Calu3 (cell line): ENCODE measurements at regions not wholly inside any gene's neighbourhood (a gene's known extent, or its start where the extent isn't known, plus 50 kb on each side); places are given as distances from the start of the nearest gene placed in this dataset.

Source experiments
- BruUV-seq: library from RNA; stranded (reverse); fragments of 400-500 nt; replicated peaks from 2 replicates; lab custom pipeline; 2021; lab: Mats Ljungman, UMichigan
- CTCF ChIA-PET: fragments of 300-600 bp; sonication (Branson Sonifier 250); formaldehyde crosslinking; loops from one replicate; lab custom pipeline; 2022; ENCODE audit warnings: antibody characterized with exemption; lab: Charles Lee
- DNase-seq: peaks from one replicate; pipeline ENCODE4 v3.0.0; 2022
- H3K27ac Mint-ChIP-seq: one replicate; pipeline ENCODE4 v1.8.0; 2022; ENCODE audit warnings: mixed read lengths; ENCODE audit not compliant: unreplicated experiment
- H3K27me3 Mint-ChIP-seq: one replicate; pipeline ENCODE4 v1.8.0; 2022; ENCODE audit warnings: mixed read lengths; ENCODE audit not compliant: unreplicated experiment
- H3K36me3 Mint-ChIP-seq: one replicate; pipeline ENCODE4 v1.8.0; 2022; ENCODE audit warnings: mild to moderate bottlenecking, moderate library complexity, mixed read lengths; ENCODE audit not compliant: insufficient read depth, unreplicated experiment
- H3K4me1 Mint-ChIP-seq: one replicate; pipeline ENCODE4 v1.8.0; 2022; ENCODE audit warnings: mild to moderate bottlenecking, low read depth, mixed read lengths; ENCODE audit not compliant: unreplicated experiment
- H3K4me3 Mint-ChIP-seq: one replicate; pipeline ENCODE4 v1.8.0; 2022; ENCODE audit warnings: mild to moderate bottlenecking, low read depth, moderate library complexity, mixed read lengths; ENCODE audit not compliant: unreplicated experiment
- H3K9me3 Mint-ChIP-seq: one replicate; pipeline ENCODE4 v1.8.0; 2022; ENCODE audit warnings: low read depth, mixed read lengths; ENCODE audit not compliant: unreplicated experiment
- intact Hi-C: fragments of 100-400 bp; cut with micrococcal nuclease; formaldehyde crosslinking; loops from one replicate; pipeline ENCODE4 v1.10.0; 2022; ENCODE audit not compliant: unreplicated experiment
- TF ChIP-seq, protein P1 (sequence below): fragments of 200-600 bp; IDR thresholded peaks from one replicate; pipeline ENCODE4 v1.8.0; 2022; ENCODE audit warnings: antibody characterized with exemption; ENCODE audit not compliant: unreplicated experiment

DNA sequence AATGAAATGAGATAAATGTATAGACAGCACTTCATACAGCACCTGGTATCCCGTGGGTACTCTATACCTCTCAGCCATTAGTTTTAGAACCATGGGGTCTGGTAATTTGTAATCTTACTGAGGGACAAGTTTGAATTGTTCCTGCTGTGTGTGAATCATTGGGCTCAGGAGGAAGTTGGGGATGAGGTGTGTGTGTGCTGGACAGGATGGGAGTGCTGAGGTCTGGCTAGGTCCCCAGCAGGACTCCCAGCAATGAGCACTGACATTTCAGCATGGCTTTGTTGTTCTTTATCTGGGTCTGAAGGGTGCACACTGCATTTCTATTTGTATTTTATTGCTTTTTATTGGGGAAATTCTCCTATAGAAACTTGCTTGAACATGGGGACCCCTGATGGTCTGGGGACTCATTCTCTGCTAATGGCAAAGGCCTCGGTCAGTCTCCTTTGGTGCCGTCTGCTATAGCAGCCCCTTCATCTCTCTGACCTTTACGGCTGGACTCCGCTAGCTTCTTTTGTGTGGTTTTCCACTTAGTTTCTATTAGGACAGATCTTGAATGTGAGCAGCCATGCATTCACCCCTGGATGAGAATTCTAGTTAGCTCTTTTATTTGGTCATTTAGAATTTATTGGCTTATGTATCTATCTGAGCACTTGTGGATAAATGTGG lies 98.1 kb downstream of the SREK1 start:
- Mint-ChIP-seq H3K27ac (no peak overlapping the region), H3K4me3 (no peak overlapping the region), H3K4me1 (no peaks in the 10 kb centered on the region), H3K9me3 (no peaks in the 10 kb centered on the region), H3K36me3 (no peaks in the 10 kb centered on the region), H3K27me3 (peaks cover 9% of the 10 kb centered on the region)
- BruUV-seq, result no TSS peak
- intact Hi-C loops, result no loop called here
- TF ChIP-seq, protein P1, sequence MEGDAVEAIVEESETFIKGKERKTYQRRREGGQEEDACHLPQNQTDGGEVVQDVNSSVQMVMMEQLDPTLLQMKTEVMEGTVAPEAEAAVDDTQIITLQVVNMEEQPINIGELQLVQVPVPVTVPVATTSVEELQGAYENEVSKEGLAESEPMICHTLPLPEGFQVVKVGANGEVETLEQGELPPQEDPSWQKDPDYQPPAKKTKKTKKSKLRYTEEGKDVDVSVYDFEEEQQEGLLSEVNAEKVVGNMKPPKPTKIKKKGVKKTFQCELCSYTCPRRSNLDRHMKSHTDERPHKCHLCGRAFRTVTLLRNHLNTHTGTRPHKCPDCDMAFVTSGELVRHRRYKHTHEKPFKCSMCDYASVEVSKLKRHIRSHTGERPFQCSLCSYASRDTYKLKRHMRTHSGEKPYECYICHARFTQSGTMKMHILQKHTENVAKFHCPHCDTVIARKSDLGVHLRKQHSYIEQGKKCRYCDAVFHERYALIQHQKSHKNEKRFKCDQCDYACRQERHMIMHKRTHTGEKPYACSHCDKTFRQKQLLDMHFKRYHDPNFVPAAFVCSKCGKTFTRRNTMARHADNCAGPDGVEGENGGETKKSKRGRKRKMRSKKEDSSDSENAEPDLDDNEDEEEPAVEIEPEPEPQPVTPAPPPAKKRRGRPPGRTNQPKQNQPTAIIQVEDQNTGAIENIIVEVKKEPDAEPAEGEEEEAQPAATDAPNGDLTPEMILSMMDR, result no peak
- no peak for DNase-seq
- CTCF ChIA-PET, result no interaction called here

DNA sequence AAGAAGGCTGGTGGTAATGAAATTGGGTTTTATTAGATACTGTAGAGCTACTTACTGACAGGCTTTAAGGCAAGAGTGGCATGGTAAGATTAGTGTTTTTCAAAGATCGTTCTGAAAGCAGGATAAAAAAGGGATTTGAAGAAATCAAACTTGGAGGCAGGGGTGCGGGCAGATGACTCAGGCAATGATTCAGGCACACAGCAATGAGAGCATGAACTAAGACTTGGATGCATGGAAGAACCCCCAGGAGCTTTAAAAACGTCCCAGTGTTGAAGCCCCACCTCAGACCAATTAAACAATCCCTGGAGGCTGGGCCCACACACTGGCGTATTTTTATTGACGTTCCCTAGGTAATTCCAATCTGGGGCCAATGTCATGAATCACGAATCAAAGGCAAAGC lies 102.5 kb downstream of the SREK1 start:
- H3K27me3 Mint-ChIP-seq, result no peaks in the 10 kb centered on the region
- H3K27ac Mint-ChIP-seq, result no peak overlapping the region
- intact Hi-C loops, result no loop called here
- no TSS peak for BruUV-seq
- CTCF ChIA-PET, result no interaction called here
- H3K36me3 Mint-ChIP-seq, result no peaks in the 10 kb centered on the region
- no peak overlapping the region for H3K4me3 Mint-ChIP-seq
- H3K4me1 Mint-ChIP-seq, result no peaks in the 10 kb centered on the region
- no peak for DNase-seq
- TF ChIP-seq, protein P1, result no peak
- no peaks in the 10 kb centered on the region for H3K9me3 Mint-ChIP-seq

DNA sequence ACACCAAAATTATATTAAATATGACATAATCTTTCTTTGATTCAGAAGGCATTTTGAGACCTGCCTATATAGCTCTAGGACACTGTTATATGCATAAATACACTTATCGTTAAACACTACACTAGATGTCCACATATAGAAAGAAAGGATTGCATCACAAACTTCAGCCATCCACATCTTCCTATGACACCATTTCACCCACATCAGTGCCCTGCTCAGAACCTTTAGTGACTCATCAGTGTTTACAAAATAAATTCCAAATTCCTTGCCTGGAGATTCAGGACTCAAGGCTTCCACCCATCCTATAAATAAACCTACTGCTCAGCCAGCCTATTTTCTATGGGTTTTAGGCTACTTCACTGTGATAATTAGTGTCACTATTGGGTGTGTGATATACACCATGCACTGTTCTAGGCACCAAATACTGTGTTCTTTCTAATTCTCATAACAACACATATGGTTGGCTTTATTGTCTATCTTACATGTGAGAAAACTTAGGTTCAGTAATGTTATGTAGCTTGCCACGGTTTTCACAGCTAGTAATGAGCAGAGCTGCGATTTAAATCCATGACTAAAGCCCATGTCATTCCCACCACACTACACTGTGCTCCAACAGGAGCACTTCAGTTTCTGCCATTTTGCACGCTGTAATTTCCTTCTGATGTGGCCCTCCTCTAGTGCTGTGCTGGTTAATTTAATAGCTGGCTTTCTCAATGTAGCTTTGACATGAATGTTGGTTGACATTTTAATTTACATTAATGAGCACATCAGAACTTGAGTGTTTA lies 103.3 kb downstream of the SREK1 start:
- no peaks in the 10 kb centered on the region for H3K9me3 Mint-ChIP-seq

DNA sequence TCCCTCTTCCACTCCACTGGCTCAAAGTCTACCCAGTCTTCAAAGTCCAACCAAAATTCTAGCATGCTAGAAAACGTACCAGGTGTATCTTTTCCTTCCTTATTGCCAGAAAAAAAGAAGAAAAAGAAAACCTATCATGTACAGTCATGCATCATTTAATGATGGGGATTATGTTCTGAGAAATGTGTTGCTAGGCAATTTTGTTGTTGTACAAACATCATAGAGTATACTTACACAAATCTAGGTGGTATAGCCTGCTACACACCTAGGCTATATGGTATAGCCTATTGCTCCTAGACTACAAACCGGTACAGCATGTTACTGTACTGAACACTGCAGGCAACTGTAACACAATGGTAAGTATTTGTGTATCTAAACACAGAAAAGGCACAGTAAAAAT lies 104.8 kb downstream of the SREK1 start:
- DNase-seq, result no peak
- intact Hi-C loops, result no loop called here
- H3K27me3 Mint-ChIP-seq, result no peaks in the 10 kb centered on the region
- TF ChIP-seq, protein P1, result no peak
- CTCF ChIA-PET, result no interaction called here
- no peak overlapping the region for H3K27ac Mint-ChIP-seq
- H3K4me3 Mint-ChIP-seq, result no peak overlapping the region
- BruUV-seq, result no TSS peak
- no peaks in the 10 kb centered on the region for H3K36me3 Mint-ChIP-seq
- H3K4me1 Mint-ChIP-seq, result no peaks in the 10 kb centered on the region
- H3K9me3 Mint-ChIP-seq, result no peaks in the 10 kb centered on the region

More for the DNA sequence above, 103.3 kb downstream of the SREK1 start:
- intact Hi-C loops, result no loop called here
- TF ChIP-seq, protein P1, result no peak
- BruUV-seq, result no TSS peak
- no peaks in the 10 kb centered on the region for H3K27me3 Mint-ChIP-seq
- no peaks in the 10 kb centered on the region for H3K36me3 Mint-ChIP-seq
- CTCF ChIA-PET, result no interaction called here
- no peaks in the 10 kb centered on the region for H3K4me1 Mint-ChIP-seq
- H3K27ac Mint-ChIP-seq, result no peak overlapping the region
- DNase-seq, result no peak
- H3K4me3 Mint-ChIP-seq, result no peak overlapping the region
